GM12878 (cell line): ENCODE measurements at regions not wholly inside any gene's neighbourhood (a gene's known extent, or its start where the extent isn't known, plus 50 kb on each side); places are given as distances from the start of the nearest gene placed in this dataset.

Experiments
- BHLHE40 ChIP-seq, 2 experiments: fragments of 450-650 bp in 1 of 2; IDR thresholded peaks; 2 replicates each; pipeline ENCODE4 v1.6.1; 2011 to 2017; ENCODE audit warnings: low read depth in 2 of 2, borderline replicate concordance in 1 of 2, improper control_type of control experiment in 1 of 2, low read length in 1 of 2, mild to moderate bottlenecking in 1 of 2
- BMI1 ChIP-seq: fragments of 450-650 bp; IDR thresholded peaks from 2 replicates; pipeline ENCODE4 v1.6.1; 2016; ENCODE audit warnings: mild to moderate bottlenecking, moderate library complexity, borderline replicate concordance
- EZH2 ChIP-seq: IDR thresholded peaks from 2 replicates; pipeline ENCODE4 v1.6.1; 2012; ENCODE audit warnings: low read depth, mild to moderate bottlenecking, control low read depth, inconsistent platforms, low read length, borderline replicate concordance; ENCODE audit not compliant: control insufficient read depth
- FOXK2 ChIP-seq: fragments of 450-650 bp; IDR thresholded peaks from 2 replicates; pipeline ENCODE4 v1.6.1; 2017; ENCODE audit warnings: mild to moderate bottlenecking, moderate library complexity
- GABPA ChIP-seq: IDR thresholded peaks from 2 replicates; pipeline ENCODE4 v1.6.1; 2014; ENCODE audit warnings: antibody characterized with exemption, low read depth, mild to moderate bottlenecking, inconsistent platforms
- HDAC6 ChIP-seq: fragments of 200-600 bp; sonication (generic); IDR thresholded peaks from one replicate; pipeline ENCODE4 v1.8.0; 2017; ENCODE audit warnings: antibody characterized with exemption; ENCODE audit not compliant: unreplicated experiment
- POLR2A ChIP-seq: IDR thresholded peaks from 2 replicates; pipeline ENCODE4 v1.6.1; 2011; ENCODE audit warnings: low read depth, mild to moderate bottlenecking, low read length
- SMARCA5 ChIP-seq: fragments of 450-650 bp; IDR thresholded peaks from 2 replicates; pipeline ENCODE4 v1.6.1; 2017; ENCODE audit warnings: mild to moderate bottlenecking
- TF ChIP-seq, protein P1 (sequence below): IDR thresholded peaks from 2 replicates; pipeline ENCODE4 v1.6.1; 2011; ENCODE audit warnings: low read depth, mild to moderate bottlenecking, low read length, moderate library complexity, borderline replicate concordance; ENCODE audit errors: extremely low read depth
- TF ChIP-seq, protein P2 (sequence below), 3 experiments: IDR thresholded peaks in 2 of 3; conservative IDR thresholded peaks in 1 of 3; 2 replicates each; pipeline ENCODE4 v1.5.1; 2011; ENCODE audit warnings: low read depth in 3 of 3, low read length in 3 of 3, mild to moderate bottlenecking in 3 of 3, control low read depth in 2 of 3, moderate library complexity in 2 of 3, inconsistent platforms in 1 of 3, mixed read lengths in 1 of 3; ENCODE audit not compliant: control insufficient read depth in 2 of 3, insufficient read depth in 1 of 3; ENCODE audit errors: extremely low read depth in 1 of 3

DNA sequence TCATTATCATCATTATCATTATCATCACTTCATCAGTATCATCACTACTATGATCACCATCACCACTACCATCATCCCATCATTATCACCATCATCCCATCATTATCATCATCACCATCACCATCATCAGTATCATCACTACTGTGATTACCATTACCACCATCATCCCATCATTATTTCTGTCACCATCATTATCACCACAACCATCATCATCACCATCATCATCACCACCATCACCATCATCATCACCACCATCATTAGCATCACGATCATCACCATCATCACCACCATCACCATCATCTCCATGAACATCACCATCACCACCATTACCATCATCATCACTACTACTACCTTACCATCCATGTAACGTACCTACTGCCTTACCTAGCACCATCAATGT is 368.8 kb downstream of the SEC14L1 start:
- no peak for TF ChIP-seq POLR2A
- TF ChIP-seq, protein P1, sequence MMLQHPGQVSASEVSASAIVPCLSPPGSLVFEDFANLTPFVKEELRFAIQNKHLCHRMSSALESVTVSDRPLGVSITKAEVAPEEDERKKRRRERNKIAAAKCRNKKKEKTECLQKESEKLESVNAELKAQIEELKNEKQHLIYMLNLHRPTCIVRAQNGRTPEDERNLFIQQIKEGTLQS = no peak
- no peak for TF ChIP-seq FOXK2
- TF ChIP-seq, protein P2, sequence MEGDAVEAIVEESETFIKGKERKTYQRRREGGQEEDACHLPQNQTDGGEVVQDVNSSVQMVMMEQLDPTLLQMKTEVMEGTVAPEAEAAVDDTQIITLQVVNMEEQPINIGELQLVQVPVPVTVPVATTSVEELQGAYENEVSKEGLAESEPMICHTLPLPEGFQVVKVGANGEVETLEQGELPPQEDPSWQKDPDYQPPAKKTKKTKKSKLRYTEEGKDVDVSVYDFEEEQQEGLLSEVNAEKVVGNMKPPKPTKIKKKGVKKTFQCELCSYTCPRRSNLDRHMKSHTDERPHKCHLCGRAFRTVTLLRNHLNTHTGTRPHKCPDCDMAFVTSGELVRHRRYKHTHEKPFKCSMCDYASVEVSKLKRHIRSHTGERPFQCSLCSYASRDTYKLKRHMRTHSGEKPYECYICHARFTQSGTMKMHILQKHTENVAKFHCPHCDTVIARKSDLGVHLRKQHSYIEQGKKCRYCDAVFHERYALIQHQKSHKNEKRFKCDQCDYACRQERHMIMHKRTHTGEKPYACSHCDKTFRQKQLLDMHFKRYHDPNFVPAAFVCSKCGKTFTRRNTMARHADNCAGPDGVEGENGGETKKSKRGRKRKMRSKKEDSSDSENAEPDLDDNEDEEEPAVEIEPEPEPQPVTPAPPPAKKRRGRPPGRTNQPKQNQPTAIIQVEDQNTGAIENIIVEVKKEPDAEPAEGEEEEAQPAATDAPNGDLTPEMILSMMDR (IDR thresholded peaks at IDR 0.05 in 2 of 3, conservative IDR thresholded peaks at IDR 0.05 in 1 of 3; ENCODE audit: control insufficient read depth in 2 of 3, extremely low read depth in 1 of 3, insufficient read depth in 1 of 3, low read depth in 3 of 3, low read length in 3 of 3) = no peak
- TF ChIP-seq GABPA = no peak
- no peak for TF ChIP-seq HDAC6
- no peak for TF ChIP-seq BMI1
- no peak for TF ChIP-seq EZH2
- TF ChIP-seq BHLHE40 (IDR thresholded peaks at IDR 0.05; ENCODE audit: borderline replicate concordance in 1 of 2, low read depth in 2 of 2, low read length in 1 of 2) = no peak
- TF ChIP-seq SMARCA5 = no peak
